ENCODE measurements at regions not wholly inside any gene's neighbourhood (a gene's known extent, or its start where the extent isn't known, plus 50 kb on each side); places are given as distances from the start of the nearest gene placed in this dataset.

GRCh38 chr11:13104619-13105236 is 95.6 kb downstream of the RASSF10 start:
- DNase-seq (ENCODE audit: low read depth) = no peak

DNA sequence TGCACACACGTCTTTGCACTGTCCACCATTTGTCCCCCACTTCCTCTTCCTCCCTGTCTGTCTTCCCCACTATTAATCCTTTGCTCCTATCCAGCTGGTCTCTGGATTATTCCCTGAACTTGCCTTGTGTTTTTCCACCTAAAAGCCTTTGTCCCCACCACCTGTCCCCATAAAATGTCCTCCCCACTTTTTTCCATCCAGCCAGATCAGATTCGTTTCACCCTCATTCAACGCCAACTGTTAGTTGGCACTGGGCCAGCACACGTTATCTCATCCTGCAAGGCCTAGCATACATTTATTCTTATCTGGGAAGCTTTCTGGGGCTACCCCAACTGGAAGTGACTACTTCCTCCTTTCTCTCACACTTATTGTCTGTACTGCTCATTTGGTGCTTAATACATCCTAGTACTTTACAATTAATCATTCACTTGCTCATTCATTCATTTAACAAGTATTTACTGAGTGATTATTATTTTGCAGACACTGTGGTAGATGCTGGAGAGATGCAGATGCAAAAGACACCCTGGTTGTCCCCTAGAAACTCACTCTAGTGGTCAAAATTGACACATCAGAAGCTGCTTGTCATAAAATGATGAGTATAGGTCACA is 96.2 kb downstream of the RASSF10 start:
- no peak for DNase-seq (ENCODE audit: low read depth)

DNA sequence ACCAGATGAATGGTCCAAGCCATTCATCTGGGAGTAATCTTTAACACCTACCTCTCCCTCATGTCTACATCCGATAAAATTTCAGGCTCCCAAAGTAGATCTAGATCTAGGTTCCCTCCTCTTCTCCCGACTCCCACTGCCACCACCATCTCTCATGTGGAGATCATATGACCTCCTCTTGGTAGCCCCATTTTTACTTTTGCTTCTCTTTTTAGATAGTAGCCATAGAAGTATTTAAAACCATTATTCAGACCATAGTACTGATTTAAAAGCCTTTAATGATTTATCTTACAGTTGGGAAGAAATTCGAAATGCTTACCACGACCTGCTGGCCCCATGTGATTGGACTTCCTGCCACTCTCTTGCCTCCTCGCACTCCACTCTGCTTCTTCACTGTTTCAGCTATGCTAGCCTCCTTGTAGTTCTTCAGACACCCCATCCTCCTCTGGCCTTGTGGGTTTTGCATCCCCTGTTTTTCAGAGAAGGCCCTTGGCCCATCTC is 98.5 kb downstream of the RASSF10 start:
- DNase-seq (ENCODE audit: low read depth) = no peak

DNA sequence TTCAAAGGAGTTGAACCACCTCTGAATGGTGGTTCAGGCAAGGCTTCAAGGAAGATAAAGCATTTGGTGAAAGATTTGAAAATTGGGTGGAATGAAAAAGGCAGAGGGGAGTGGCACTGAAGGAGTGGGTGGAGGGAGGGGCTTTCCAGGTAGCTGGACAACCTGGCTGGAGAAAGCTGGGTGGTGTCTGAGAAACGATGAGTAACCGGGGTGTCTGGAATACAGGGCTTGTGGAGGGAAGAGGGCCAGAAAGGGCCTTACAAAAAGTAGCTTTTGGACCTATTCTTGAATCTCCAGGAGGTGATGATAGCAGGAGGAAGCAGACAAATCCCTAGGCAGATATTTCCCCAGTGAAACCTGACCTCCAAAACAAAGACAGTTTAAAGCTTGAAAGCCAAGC is 99.3 kb downstream of the RASSF10 start:
- no peak for DNase-seq (ENCODE audit: low read depth)

DNA sequence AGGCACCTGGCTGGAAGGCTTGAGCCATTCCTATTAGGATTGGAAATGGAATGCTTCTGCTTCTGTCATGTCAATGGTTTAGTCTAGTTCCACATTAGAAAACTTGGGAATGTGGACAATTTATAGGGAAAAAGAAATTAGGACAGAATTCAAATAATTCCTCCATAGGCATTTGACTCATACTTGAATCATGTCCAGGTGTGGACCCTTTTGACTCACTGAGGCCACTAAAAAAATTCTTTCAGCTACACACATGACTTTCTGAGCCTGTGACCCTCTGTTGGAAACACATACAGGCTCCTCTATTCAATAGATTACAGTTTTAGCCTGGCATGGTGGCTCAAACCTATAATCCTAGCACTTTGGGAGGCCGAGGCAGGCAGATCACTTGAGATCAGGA is 100.5 kb downstream of the RASSF10 start:
- no peak for DNase-seq (ENCODE audit: low read depth)

GRCh38 chr11:13110145-13110544 is 101.0 kb downstream of the RASSF10 start:
- no peak for DNase-seq (ENCODE audit: low read depth)

GRCh38 chr11:13110929-13111812 is 102.1 kb downstream of the RASSF10 start:
- no peak for DNase-seq (ENCODE audit: low read depth)

DNA sequence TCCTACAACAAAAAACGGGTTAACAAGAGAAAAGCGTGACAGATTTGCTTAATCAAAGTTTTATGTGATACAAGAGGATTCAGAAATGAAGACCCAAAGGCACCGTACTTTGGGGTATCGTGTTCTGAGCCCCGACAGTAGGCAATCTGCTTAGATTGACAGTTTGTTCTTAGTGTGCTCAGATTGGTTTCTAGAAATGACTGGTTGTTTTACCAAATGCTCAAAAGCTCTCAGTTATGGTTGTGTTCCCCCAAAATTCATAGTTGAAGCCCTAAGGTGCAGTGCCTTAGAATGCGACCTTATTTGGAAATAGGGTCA is 102.7 kb downstream of the RASSF10 start:
- DNase-seq (ENCODE audit: low read depth) = no peak

- no peak for DNase-seq (ENCODE audit: low read depth)
Observed at GRCh38 chr11:13114566-13115379, 105.7 kb downstream of the RASSF10 start.

- DNase-seq (ENCODE audit: low read depth) = no peak
Observed at GRCh38 chr11:13115380-13115675, 106.2 kb downstream of the RASSF10 start.

- no peak for DNase-seq (ENCODE audit: low read depth)
Observed at GRCh38 chr11:13116491-13116890, 107.4 kb downstream of the RASSF10 start.

- DNase-seq (ENCODE audit: low read depth) = no peak
Observed at GRCh38 chr11:13117344-13117743, 108.2 kb downstream of the RASSF10 start.

GRCh38 chr11:13118194-13118593 is 109.1 kb downstream of the RASSF10 start:
- no peak for DNase-seq (ENCODE audit: low read depth)

DNA sequence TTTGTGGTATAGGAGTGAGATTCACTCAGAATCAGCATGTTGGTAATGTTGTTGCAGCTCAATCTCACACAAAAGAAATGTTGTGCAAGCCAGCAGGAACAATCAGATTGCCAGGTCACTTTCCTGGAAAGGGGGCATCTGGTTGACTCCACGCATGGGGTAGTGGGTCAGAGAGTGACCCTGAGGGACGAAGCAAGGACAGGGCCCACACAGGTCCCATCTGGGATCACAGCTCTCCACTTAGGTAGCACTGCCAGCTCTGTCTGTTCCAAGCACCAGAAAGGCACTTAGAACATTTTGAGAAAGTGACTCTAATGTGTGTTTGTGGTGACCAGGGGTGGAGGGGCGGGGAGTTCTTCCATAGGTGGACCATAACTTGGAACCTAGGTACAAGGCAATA is 109.5 kb downstream of the RASSF10 start:
- no peak for DNase-seq (ENCODE audit: low read depth)

DNA sequence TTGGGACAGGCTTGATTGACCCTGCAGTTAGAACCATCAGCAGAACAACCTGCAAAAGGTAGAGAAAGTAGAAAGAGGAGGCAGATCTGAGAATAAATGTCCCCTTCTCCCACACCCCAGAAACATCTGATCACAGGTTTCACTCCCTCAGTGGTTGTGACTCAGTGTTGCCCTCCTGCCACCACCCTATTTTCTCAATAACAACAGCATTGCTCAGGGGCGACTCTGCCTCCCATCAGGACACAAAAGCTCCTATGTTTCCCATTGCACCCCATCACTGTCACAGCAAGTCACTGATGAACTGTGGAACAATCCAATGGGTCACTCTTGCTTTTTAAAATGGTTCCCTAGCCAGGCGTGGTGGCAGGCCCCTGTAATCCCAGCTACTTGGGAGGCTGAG is 110.2 kb downstream of the RASSF10 start:
- DNase-seq (ENCODE audit: low read depth) = no peak

DNA sequence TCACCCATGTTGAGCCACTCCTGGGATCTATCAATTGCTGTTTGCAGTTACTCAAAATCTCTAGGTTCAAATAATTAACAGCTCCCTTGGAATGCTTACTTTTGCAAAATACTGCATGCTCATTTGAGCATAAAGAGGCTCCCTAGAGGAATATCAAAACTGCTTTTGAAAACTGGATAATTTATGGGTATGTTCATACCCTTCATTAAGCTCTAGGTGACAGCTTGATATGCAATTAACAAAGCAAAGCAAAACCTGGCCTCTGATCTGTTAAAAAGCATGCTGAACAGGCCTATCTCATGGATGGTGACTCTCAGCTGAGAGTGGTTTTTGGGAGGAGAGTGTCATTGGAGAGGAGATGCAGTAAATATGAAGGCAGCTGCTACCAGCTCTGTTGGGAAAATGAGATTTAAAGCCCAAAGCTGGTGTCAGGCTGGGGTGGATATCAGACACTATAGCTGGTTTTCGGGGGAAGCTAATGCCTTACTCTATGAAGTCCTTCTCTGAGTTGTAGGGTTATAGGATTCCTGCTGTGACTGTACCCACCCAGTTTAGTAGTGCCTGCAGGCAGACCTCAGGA is 110.9 kb downstream of the RASSF10 start:
- no peak for DNase-seq (ENCODE audit: low read depth)

GRCh38 chr11:13120691-13121090 is 111.6 kb downstream of the RASSF10 start:
- DNase-seq (ENCODE audit: low read depth) = no peak

- DNase-seq (ENCODE audit: low read depth) = no peak
Observed at GRCh38 chr11:13126430-13126829, 117.3 kb downstream of the RASSF10 start.

DNA sequence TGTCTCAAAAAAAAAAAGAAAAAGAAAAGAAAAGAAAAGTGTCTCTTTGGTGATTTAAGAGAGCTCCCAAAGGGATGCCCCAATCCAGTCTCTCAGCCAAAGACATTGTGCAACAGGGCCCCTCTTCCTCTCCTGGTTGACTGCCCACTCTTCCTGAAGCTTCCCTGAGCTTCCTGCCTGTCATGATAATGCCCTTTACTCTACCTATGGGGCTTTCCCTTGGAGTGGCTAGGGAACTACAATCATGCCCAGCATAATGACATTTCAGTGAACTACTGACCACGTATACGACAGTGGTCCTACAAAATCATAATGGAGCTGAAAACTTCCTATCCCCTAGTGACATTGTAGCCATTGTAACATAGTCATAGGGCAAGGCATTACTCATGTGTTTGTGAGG is 118.0 kb downstream of the RASSF10 start:
- no peak for DNase-seq (ENCODE audit: low read depth)

DNA sequence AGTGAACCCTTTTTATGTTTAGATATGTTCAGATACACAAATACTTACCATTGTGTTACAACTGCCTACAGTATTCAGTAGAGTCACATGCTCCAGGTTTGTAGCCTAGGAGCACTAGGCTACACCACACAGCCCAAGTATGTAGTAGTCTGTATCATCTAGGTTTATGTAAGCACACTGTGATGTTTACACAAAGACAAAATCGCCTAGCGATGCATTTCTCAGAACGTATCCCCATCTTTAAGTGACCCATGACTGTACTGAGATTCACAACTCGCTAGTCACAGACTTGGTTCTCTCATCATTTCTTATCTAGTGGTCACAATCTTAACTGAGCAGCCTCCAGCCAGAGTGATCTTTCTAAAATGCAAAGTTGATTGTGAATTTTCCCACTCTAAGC is 119.2 kb downstream of the RASSF10 start:
- no peak for DNase-seq (ENCODE audit: low read depth)

GRCh38 chr11:13134066-13134465 is 125.0 kb downstream of the RASSF10 start:
- DNase-seq (ENCODE audit: low read depth) = no peak

- no peak for DNase-seq (ENCODE audit: low read depth)
Observed at GRCh38 chr11:13134886-13135285, 125.8 kb downstream of the RASSF10 start.
